H9 (cell line): ENCODE measurements at regions not wholly inside any gene's neighbourhood (a gene's known extent, or its start where the extent isn't known, plus 50 kb on each side); places are given as distances from the start of the nearest gene placed in this dataset.

ENCODE experiments used
- DNase-seq: peaks from one replicate; pipeline ENCODE4 v3.0.0-alpha.2; 2017
- H2AFZ ChIP-seq: one replicate; pipeline ENCODE4 v1.6.1; 2013; ENCODE audit warnings: mild to moderate bottlenecking, low read length, control low read depth, moderate library complexity
- H2AK5ac ChIP-seq: 2 replicates; pipeline ENCODE4 v1.6.1; 2013; ENCODE audit warnings: low read length, control low read depth, mixed read lengths; ENCODE audit not compliant: insufficient read length
- H2BK120ac ChIP-seq: one replicate; pipeline ENCODE4 v1.6.1; 2013; ENCODE audit warnings: low read depth, mild to moderate bottlenecking, low read length, control low read depth, inconsistent platforms; ENCODE audit not compliant: poor library complexity, severe bottlenecking
- H2BK12ac ChIP-seq: 2 replicates; pipeline ENCODE4 v1.6.1; 2013; ENCODE audit warnings: low read length, control low read depth, mixed read lengths, low read depth; ENCODE audit not compliant: insufficient read length
- H2BK15ac ChIP-seq: 2 replicates; pipeline ENCODE4 v1.6.1; 2013; ENCODE audit warnings: low read depth, low read length, control low read depth
- H2BK20ac ChIP-seq: one replicate; pipeline ENCODE4 v1.6.1; 2013; ENCODE audit warnings: low read depth, mild to moderate bottlenecking, low read length, control low read depth, inconsistent platforms; ENCODE audit not compliant: poor library complexity, severe bottlenecking
- H2BK5ac ChIP-seq: 2 replicates; pipeline ENCODE4 v1.6.1; 2013; ENCODE audit warnings: low read length, control low read depth, mixed read lengths; ENCODE audit not compliant: insufficient read length
- H3K14ac ChIP-seq: 2 replicates; pipeline ENCODE4 v1.6.1; 2013; ENCODE audit warnings: low read length, control low read depth; ENCODE audit not compliant: insufficient read depth
- H3K18ac ChIP-seq: 2 replicates; pipeline ENCODE4 v1.6.1; 2013; ENCODE audit warnings: low read depth, mild to moderate bottlenecking, mixed read lengths, low read length, control low read depth; ENCODE audit not compliant: insufficient read length
- H3K23ac ChIP-seq: 2 replicates; pipeline ENCODE4 v1.6.1; 2013; ENCODE audit warnings: low read length, control low read depth, mixed read lengths, low read depth; ENCODE audit not compliant: insufficient read length
- H3K23me2 ChIP-seq: 2 replicates; pipeline ENCODE4 v1.6.1; 2013; ENCODE audit warnings: low read depth, mild to moderate bottlenecking, mixed read lengths, low read length, control low read depth; ENCODE audit not compliant: insufficient read length, poor library complexity, severe bottlenecking
- H3K27ac ChIP-seq: 2 replicates; pipeline ENCODE4 v1.5.1; 2013; ENCODE audit warnings: low read length, control low read depth, mixed read lengths, low read depth; ENCODE audit not compliant: insufficient read length
- H3K27me3 ChIP-seq: 2 replicates; pipeline ENCODE4 v1.6.1; 2013; ENCODE audit warnings: low read length, control low read depth, inconsistent platforms; ENCODE audit not compliant: insufficient read depth
- H3K4ac ChIP-seq: 2 replicates; pipeline ENCODE4 v1.6.1; 2013; ENCODE audit warnings: low read depth, mild to moderate bottlenecking, control low read depth, inconsistent platforms, low read length, moderate library complexity
- H3K4me1 ChIP-seq: 2 replicates; pipeline ENCODE4 v1.6.1; 2013; ENCODE audit warnings: low read length, control low read depth, inconsistent platforms; ENCODE audit not compliant: insufficient read depth
- H3K4me2 ChIP-seq: 2 replicates; pipeline ENCODE4 v1.6.1; 2013; ENCODE audit warnings: low read length, control low read depth, mixed read lengths; ENCODE audit not compliant: insufficient read length, insufficient read depth
- H3K56ac ChIP-seq: 2 replicates; pipeline ENCODE4 v1.6.1; 2013; ENCODE audit warnings: low read depth, mild to moderate bottlenecking, mixed read lengths, low read length, control low read depth; ENCODE audit not compliant: insufficient read length
- H3K79me1 ChIP-seq: 2 replicates; pipeline ENCODE4 v1.6.1; 2013; ENCODE audit warnings: low read depth, mild to moderate bottlenecking, moderate library complexity, low read length, control low read depth, inconsistent platforms; ENCODE audit not compliant: insufficient read depth, poor library complexity, severe bottlenecking
- H3K79me2 ChIP-seq: 2 replicates; pipeline ENCODE4 v1.6.1; 2013; ENCODE audit warnings: low read length, control low read depth, inconsistent platforms; ENCODE audit not compliant: insufficient read depth
- H3K9ac ChIP-seq: 2 replicates; pipeline ENCODE4 v1.6.1; 2013; ENCODE audit warnings: low read length, control low read depth, mixed read lengths; ENCODE audit not compliant: insufficient read length; ENCODE audit errors: extremely low read depth
- H3K9me3 ChIP-seq: one replicate; pipeline ENCODE4 v1.6.1; 2013; ENCODE audit warnings: low read depth, low read length, inconsistent platforms; ENCODE audit not compliant: control insufficient read depth
- H3T11ph ChIP-seq: one replicate; pipeline ENCODE4 v1.6.1; 2013; ENCODE audit warnings: mild to moderate bottlenecking, low read length, control low read depth, inconsistent platforms
- H4K20me1 ChIP-seq: one replicate; pipeline ENCODE4 v1.6.1; 2013; ENCODE audit not compliant: control insufficient read depth, insufficient read length, insufficient read depth
- H4K5ac ChIP-seq: 2 replicates; pipeline ENCODE4 v1.6.1; 2013; ENCODE audit warnings: low read depth, mild to moderate bottlenecking, mixed read lengths, low read length, control low read depth; ENCODE audit not compliant: insufficient read length
- H4K8ac ChIP-seq: replicated peaks from 2 replicates; pipeline ENCODE4 v1.6.1; 2013; ENCODE audit warnings: low read length, control low read depth, mixed read lengths, low read depth; ENCODE audit not compliant: insufficient read length
- H4K91ac ChIP-seq: 2 replicates; pipeline ENCODE4 v1.6.1; 2013; ENCODE audit warnings: low read depth, mild to moderate bottlenecking, moderate library complexity, mixed read lengths, low read length, control low read depth; ENCODE audit not compliant: insufficient read length
- H3K27ac Mint-ChIP-seq, 3 experiments: 2 replicates in 2 of 3; 3 replicates in 1 of 3; pipeline ENCODE4 v1.8.0; 2020 to 2021; ENCODE audit warnings: mixed read lengths in 3 of 3, mild to moderate bottlenecking in 1 of 3, moderate library complexity in 1 of 3
- H3K27me3 Mint-ChIP-seq: 2 replicates; pipeline ENCODE4 v1.8.0; 2021; ENCODE audit warnings: low read depth, mild to moderate bottlenecking, moderate library complexity, mixed read lengths
- H3K36me3 Mint-ChIP-seq, 3 experiments: 2 replicates in 2 of 3; 3 replicates in 1 of 3; pipeline ENCODE4 v1.8.0; 2020 to 2021; ENCODE audit warnings: low read depth in 3 of 3, mixed read lengths in 3 of 3; ENCODE audit not compliant: insufficient read depth in 1 of 3
- H3K4me1 Mint-ChIP-seq, 2 experiments: 2 replicates each; pipeline ENCODE4 v1.8.0; 2020; ENCODE audit warnings: mixed read lengths in 2 of 2
- H3K4me3 Mint-ChIP-seq, 2 experiments: 2 replicates in 1 of 2; 3 replicates in 1 of 2; pipeline ENCODE4 v1.8.0; 2020 to 2021; ENCODE audit warnings: mild to moderate bottlenecking in 2 of 2, mixed read lengths in 2 of 2, moderate library complexity in 1 of 2
- H3K9me3 Mint-ChIP-seq, 2 experiments: 2 replicates in 1 of 2; 3 replicates in 1 of 2; pipeline ENCODE4 v1.8.0; 2020; ENCODE audit warnings: mild to moderate bottlenecking in 2 of 2, mixed read lengths in 2 of 2, moderate library complexity in 1 of 2
- WGBS: extraction: QIAGEN DNeasy Blood & Tissue Kit; methylation state at CpG from one replicate; pipeline ENCODE4 v1.1.7; 2013; ENCODE audit warnings: missing lambda C conversion rate, low lambda C conversion rate, mixed read lengths; ENCODE audit not compliant: insufficient read length; ENCODE audit errors: extremely low coverage; 5-methylcytosine and 5-hydroxymethylcytosine counted together
- TF ChIP-seq, protein P1 (sequence below): fragments of 200-600 bp; sonication (generic); conservative IDR thresholded peaks from 3 replicates; pipeline ENCODE4 v1.8.0; 2021; ENCODE audit warnings: antibody characterized with exemption, mild to moderate bottlenecking

DNA sequence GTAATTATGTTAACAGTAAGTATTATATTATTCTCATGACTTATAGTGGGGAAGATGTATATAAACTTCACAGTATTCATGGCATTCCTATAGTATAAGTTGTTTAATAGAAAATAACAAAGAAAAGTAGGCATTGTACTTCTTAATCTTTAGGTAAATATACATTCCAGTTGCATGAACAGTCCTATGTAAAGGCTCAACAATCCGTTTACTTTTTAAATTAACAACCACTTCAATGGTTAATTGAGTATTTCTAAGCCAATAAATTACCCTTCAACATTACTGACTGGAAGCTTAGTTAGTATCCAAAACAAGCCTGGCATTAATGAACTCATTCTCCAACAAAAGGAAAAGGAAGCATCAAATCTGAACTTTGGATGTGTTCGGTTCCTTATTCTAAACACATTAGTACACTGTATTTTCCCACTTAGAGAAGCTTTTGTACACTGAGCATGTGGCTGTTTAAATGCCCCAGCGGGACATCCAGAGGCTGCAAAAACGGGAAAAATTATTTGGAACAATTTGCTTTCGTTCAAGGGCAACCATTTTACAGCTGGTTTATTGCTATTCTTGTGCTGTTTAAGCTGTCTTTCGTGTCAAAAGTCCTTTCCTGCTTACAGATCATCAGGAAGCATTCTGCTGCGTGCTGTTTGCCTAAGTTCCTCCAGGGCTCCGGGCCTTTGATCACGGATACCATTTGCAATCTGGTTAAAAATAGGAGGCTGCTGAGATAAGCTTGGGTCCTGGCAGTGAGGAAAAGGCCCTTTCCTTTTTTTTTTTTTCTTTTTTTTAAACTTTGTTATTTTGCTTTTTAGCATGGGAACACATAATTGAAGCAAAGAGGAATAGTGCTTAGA lies 460.3 kb downstream of the SPRY1 start:
- H2AFZ ChIP-seq = peak overlapping the region; percentile 27
- H2BK12ac ChIP-seq = no peak overlapping the region
- H3K4ac ChIP-seq = no peak overlapping the region
- DNase-seq = peak; percentile 54
- H3K9me3 ChIP-seq = no peaks in the 10 kb centered on the region
- Mint-ChIP-seq H3K4me1 (peaks cover 13 to 20% of the 10 kb centered on the region in 2 experiments; a peak in 3 of 4 replicates), H3K36me3 (no peaks in the 10 kb centered on the region), H3K9me3 (peaks cover 0 to 1% of the 10 kb centered on the region in 2 experiments; a peak in 1 of 5 replicates), H3K27me3 (no peaks in the 10 kb centered on the region), H3K4me3 (peak overlapping the region in 1 of 2 experiments; percentile 8; a peak in 2 of 5 replicates), H3K27ac (peak overlapping the region in 1 of 3 experiments; percentile 13; a peak in 1 of 7 replicates)
- no peak overlapping the region for H3T11ph ChIP-seq
- H3K79me1 ChIP-seq = no peaks in the 10 kb centered on the region
- TF ChIP-seq, protein P1, sequence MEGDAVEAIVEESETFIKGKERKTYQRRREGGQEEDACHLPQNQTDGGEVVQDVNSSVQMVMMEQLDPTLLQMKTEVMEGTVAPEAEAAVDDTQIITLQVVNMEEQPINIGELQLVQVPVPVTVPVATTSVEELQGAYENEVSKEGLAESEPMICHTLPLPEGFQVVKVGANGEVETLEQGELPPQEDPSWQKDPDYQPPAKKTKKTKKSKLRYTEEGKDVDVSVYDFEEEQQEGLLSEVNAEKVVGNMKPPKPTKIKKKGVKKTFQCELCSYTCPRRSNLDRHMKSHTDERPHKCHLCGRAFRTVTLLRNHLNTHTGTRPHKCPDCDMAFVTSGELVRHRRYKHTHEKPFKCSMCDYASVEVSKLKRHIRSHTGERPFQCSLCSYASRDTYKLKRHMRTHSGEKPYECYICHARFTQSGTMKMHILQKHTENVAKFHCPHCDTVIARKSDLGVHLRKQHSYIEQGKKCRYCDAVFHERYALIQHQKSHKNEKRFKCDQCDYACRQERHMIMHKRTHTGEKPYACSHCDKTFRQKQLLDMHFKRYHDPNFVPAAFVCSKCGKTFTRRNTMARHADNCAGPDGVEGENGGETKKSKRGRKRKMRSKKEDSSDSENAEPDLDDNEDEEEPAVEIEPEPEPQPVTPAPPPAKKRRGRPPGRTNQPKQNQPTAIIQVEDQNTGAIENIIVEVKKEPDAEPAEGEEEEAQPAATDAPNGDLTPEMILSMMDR = peak; percentile 42
- no peak overlapping the region for H2BK5ac ChIP-seq
- H3K27ac ChIP-seq = no peak overlapping the region
- no peak overlapping the region for H4K91ac ChIP-seq
- H3K9ac ChIP-seq = no peak overlapping the region
- H3K4me2 ChIP-seq = no peak overlapping the region
- H3K18ac ChIP-seq = no peak overlapping the region
- no peaks in the 10 kb centered on the region for H3K27me3 ChIP-seq
- H2AK5ac ChIP-seq = no peak overlapping the region
- WGBS = no CpG with 5 or more reads among the region's 9 CpGs
- no peaks in the 10 kb centered on the region for H4K20me1 ChIP-seq
- H2BK20ac ChIP-seq = no peak overlapping the region
- H2BK15ac ChIP-seq = no peak overlapping the region
- H3K4me1 ChIP-seq = no peaks in the 10 kb centered on the region; the same call in 1 of the 2 replicates
- H3K14ac ChIP-seq = no peak overlapping the region
- no peak overlapping the region for H3K56ac ChIP-seq
- no peak overlapping the region for H4K5ac ChIP-seq
- no peak overlapping the region for H3K23ac ChIP-seq
- H2BK120ac ChIP-seq = no peak overlapping the region
- no peaks in the 10 kb centered on the region for H3K23me2 ChIP-seq
- no peaks in the 10 kb centered on the region for H3K79me2 ChIP-seq
- H4K8ac ChIP-seq = no peak overlapping the region
